NCI-H2227 (cell line): ENCODE measurements at regions not wholly inside any gene's neighbourhood (a gene's known extent, or its start where the extent isn't known, plus 50 kb on each side); places are given as distances from the start of the nearest gene placed in this dataset.
"Not testable (repeated sequence)": the region's sequence is repeated elsewhere in the genome, so short reads cannot be mapped to it uniquely, and the experiment has no call there.

ENCODE experiments used
- DNase-seq: peaks from one replicate; lab custom pipeline; 2025; ENCODE audit not compliant: unreplicated experiment; lab: John Stamatoyannopoulos, UW

DNA sequence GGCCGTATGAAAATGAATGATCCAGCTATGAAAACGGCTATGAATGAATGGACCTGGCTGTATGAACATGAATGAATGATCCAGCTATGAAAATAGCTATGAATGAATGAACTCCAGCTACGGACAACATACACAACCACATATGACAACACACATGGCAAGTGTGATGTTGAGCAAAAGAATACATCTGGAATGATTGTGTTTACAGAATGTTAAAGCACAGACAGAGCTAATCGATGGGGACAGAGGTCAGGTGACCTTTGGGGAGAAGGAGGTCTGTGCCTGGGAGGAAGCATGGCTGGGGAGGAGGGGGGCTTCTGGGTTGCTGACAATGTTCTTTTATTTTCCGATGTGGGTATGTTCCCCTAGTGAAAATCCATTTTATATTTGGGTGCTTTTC is 174.0 kb upstream of the WSCD1 start:
- DNase-seq, result no peak

DNA sequence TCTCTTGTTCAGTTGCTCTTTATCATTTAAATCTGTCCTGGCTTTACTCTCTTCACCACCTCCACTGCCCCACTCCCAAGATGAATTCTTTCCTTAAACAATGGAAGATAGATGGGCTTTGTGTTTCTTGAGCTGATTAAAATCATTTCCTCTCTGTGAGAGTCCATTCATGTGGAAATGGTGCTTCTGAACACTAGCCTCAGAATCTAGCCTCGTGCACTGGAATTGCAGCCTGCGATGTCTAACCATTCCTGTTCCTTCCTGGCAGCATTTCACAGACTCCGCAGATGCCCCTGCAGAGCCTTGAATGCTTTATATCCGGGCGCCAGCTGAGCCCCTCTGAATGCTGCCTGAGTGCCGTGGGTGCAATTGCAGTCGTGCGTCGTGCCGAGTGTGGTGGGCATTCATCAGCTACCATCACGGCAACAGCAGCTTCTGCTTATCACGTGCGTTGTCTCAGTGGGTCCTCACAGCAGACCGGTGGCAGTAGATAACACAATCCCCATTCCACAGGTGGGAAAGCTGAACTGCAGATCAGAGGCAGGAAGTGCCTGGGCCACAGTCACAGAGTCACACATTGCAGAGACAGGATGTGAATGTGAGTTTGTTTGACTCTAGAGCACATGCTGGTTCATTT is 172.8 kb upstream of the WSCD1 start:
- no peak for DNase-seq

DNA sequence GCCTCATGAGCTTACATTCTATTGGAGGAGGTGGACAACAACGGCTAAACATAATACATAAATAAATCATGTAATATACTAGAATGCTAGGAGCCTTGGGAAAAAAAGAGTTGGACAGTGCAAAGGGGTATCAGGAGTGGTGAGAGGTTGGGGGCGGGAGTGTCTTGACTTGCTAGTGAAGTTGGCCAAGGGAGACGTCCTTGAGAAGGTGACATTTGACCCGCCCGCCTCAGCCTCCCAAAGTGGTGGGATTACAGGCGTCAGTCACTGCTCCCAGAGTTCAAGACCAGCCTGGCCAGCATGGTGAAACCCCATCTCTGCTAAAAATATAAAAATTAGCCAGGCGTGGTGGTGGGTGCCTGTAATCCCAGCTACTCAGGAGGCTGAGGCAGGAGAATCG is 172.2 kb upstream of the WSCD1 start:
- DNase-seq, result not testable (repeated sequence)

DNA sequence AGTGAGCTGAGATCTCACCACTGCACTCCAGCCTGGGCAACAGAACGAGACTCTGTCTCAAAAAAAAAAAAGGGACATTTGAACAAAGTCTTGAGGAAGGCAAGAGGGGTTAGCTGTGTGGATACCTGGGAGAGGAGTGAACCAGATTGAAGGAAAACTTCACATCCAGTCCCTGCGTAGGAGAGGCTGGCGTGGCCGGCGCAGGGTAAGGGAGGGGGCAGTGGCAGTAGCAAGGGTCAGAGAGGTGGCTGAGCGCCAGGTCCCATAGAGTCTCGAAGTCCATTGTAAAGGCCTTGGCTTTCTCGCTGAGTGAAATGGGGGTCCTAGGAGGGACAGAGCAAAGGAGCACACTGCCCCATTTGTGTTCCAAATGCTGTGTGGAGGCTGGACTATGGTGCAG is 171.8 kb upstream of the WSCD1 start:
- DNase-seq, result no peak

DNA sequence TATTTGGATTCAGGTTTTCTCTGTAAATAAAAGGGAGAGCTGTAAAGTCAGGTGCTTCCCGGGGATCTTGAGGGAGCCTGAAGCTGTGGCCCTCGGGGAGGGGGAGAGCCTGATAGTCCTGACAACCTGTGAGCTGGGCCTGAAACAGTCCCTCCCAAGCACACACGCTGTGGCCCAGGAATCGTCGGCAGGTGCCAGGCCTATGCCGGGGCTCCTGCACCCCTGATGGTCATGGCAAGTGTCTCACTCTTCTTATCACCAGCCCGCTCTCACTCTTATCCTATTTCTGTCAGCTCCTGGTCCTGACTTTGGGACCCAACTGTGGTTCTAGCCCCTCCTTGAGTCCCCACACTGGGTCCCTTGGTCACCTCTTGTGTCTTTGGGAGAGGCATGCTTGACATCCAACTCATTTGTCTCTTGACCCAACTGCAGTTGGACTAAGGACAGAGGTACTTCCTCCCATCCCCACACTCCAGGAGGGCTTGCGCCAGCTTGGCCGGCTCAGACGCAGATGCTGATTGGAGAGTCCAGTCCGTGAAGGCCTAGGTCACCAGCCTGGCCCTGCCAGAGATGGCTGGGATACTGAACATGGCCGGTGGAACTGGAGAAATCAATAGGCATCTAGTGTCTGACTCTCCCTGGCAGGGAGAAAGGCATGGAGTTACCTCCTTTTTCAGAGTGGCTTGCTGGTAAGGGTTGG is 170.5 kb upstream of the WSCD1 start:
- DNase-seq, result no peak

DNA sequence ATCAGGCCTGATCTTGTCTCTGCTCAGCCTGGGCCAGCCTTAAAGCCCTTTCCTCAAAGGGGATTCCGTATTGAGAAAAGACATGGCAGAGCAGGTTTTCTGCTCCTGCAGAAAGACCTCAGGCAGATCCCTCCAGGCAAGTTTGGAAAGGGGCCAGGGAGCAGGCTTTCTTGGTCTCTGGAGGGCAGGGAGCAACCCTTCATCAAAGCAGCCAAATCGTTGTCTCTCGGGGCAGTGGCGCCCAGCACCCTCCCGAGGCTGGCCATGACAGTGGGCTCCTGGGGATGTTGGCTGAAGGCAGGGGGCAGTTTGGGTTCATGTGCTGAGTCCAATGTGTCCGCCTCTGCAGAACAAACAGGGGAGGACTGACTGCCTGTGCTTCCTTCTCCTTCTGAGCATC is 168.4 kb upstream of the WSCD1 start:
- no peak for DNase-seq

DNA sequence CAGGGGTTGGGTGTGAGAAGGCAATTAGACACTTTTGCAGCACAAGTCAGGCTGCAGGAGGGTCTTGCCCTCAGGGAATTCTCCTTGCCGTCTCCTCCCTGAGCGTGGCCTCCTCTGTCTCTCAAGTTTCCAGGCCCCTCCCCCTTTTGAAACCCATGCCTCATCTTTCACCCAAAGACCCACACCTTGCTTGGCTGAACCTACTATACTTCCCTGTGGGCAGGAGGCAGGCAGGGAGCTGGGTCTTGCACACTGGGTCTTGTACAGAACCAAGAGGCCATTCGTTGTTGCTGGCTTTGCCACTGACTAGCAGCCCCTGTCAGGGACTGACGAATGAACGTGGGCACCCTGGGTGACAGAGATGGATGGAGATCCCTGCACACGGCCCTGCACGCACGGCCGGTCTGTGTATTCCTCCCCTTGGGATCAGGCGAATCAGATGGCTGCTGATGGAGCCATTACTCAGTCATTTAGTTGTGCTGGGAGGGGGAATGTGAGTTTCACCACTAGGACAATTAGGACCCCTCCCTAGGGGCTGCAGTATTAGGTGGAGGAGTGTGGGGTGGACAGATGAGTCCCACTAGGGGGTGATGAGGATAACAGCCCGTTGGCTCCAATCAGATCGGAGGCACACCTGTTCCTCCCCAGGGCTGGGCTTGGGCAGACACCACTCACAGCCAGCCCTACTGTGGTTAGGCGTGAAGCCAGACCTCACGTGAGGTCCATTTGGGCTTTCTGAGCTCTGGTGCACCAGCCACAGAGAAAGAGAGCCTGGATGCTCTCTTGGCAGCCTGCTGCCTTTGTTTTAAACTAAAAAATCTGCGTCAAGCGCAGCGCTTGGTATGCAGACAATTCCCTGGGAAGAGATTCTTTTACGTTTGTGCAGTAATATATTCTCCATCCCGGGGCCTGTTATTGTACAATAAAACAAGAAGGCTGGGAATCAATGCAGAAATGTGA is 167.7 kb upstream of the WSCD1 start:
- DNase-seq, result no peak

DNA sequence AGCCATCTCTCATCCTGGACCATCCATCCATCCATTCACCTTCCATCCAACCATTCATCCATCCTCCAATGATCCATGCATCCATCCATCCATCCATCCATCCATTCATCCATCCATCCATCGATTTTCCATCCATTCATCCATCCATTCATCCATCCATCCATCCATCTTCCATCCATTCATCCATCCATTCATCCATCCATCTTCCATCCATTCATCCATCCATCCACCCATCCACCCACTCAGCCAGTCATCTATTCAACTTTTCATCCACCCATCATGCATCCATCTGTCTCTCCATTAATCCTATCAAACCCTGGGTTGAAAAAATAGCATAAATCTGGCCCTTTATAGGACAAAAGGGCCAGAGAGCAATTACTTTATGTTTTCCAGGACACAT is 158.3 kb upstream of the WSCD1 start:
- no peak for DNase-seq

DNA sequence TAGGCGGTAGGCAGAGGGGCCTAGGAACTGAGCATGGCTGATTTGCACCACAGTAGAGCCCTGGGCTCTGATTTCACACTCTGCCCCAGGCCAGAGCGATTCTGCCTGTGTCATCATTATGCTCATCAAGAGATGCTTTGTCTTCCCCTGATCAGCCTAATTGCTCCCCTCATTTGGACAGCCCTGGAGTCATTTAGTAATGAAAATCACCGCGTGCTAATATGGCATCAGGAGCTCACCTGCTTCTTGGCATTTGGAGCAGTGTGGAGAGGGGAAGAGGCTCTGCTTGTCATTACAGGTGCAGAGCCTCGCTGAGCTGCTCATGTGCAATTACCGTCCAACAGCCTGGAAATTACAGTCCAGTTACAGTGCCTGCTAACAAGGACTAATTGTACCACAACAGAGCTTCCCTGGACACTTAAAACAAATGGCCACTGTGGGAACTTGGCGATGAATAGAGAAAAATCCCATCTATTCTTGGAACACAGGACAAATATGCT is 157.1 kb upstream of the WSCD1 start:
- DNase-seq, result peak; percentile 15

DNA sequence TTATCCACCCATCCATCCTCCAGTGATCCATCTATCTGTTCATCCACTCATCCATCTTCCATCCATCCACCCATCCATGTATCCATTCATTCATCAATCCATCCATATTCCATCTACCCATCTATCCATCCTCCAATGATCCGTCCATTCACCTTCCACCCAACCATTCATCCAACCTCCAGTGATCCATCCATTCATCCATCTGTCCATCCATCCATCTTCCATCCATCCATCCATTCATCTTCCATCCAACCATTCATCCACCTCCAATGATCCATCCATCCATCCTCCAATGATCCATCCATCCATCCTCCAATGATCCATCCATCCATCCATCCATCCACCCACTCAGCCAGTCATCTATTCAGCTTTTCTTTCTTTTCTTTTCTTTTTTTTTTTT is 156.5 kb upstream of the WSCD1 start:
- no peak for DNase-seq

DNA sequence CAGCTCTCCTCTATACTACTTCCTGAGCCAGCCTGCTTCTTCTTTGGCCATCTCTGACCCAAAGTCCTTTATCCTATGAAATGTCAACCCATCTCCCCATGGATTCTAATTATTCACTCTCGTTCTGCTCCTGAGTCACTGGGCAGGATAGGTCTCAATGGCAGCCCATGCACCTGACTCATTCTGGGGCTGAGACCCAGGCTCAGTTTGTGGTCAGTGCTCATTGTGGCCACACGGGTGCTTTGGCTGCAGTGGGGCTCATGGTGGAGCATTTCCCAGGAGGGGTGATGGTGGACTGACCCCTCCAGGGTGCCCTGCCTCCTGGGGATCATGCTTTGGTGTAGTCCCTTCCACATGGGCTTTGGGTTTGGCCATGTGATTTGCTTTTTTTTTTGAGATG is 154.8 kb upstream of the WSCD1 start:
- DNase-seq, result no peak

DNA sequence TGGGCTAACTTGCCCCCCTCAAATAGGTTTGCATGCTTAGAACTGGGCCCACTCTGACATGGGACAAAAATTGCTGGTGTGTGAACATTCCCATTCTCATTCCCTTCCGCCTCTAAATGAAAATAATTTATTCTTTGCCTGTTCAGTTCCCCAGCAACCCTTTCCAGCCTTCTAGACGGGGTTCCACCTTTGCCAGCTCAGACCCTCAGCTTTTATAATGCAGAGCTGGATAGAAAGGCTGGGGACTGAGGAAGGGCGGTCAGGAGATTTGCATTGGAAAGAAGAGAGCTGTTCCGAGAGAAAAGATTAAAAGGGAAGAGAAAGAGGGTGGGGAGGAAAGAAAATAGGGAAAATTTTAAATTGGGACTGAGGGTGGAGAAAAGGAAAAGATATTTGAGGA is 151.1 kb upstream of the WSCD1 start:
- no peak for DNase-seq

DNA sequence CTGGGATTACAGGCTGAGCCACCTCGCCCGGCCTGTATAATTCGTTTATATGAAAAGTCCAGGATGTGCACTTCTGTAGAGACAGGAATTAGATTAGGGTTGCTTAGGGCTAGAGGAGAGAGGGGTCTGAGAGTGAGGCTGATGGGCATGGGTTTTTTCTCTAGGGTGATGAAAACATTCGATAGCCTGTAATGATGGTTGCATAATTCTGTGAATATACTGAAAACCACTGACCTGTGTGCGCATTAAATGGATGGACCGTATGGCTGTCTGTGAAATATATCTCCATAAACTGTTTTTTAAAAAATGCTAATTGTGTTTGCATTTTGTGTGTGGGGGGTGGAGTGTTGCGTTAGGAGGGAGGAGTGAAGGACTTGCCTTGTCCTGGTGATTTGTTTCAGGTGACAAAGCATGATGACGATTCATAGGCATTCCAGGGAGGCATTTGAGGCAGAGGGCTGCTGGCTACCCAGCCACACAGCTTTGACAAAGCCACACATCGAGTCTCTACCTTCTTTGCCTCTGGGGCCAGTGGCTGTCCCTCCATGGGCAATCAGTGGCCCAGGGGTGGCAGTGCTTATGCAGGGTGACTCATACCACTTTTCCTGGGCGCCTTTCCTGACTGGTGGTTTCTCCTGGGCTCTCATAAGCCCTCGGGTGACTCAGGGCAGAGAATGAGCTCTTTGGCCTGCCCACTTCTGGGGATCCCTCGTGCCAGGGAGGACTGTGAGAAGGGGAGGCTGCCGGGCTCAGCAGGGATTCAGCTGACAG is 148.5 kb upstream of the WSCD1 start:
- DNase-seq, result no peak

DNA sequence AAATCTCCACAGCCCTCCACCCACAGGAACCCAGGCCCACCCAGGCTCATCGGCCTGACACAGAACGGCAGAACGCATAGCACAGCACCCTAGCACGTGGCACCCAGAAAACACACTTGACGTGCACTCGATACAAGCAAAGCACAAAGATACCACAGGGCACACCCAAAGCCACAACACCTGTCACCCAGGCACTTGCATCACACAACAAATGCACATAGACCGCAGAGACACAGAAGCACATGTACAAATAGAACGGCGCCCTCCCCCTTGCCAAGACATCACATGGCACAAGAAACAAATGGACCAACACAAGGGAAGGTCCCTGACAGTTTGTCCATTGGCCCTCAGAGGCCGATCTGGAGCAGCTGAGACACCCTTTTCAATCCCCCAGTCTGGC is 147.7 kb upstream of the WSCD1 start:
- DNase-seq, result no peak

DNA sequence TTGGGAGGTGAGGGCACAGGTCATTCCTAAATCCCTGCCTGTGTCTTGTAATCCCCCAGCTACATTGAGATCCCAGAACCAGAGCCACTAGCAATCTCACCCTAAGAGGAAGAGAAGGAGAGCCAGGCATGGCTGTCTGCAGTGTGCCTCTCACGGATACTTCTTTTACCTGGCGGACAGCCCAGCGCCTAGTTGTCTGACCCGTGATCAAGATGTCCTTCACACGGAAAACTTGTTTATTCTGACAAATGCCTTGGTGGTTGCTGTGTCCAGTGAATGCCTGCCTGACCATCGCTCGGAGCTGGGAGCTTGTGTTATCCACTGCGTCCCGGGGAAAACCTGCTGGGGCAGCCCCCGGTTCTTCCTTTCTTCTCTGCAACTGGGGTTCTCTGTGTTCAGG is 140.5 kb upstream of the WSCD1 start:
- DNase-seq, result no peak

DNA sequence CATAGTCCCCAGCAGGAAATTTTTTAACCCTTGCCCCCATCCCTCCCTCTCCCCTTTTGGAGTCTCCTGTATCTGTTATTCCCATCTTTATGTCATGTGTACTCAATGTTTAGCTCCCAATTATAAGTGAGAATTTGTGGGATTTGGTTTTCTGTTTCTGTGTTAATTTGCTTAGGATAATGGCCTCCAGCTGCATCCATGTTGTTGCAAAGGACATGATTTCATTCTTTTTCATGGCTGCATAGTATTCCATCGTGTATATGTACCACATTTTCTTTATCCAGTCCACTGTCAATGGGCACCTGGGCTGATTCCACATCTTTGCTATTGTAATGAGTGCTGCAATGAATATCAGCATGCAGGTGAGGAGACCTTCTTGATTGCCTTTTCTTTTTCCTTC is 139.6 kb upstream of the WSCD1 start:
- DNase-seq, result not testable (repeated sequence)

DNA sequence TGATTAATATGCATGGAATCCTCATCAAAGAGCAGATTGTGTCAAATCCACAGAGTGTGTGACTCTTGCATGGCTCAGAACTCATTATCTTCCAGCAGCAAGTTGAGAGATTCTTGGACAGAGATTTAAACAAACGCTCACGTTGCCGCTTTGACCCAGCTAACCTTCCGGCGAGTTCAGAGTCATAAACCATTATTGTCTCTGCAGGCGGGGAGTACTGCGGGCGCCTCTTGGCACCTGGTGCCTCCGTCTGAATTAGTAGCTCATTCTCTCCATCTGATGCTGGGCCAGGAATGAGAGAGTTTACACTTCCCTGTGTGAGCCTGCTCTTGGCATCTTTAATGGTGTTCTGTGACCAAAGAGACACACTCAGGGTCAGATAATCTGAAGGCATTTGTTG is 138.6 kb upstream of the WSCD1 start:
- peak; percentile 79 for DNase-seq

DNA sequence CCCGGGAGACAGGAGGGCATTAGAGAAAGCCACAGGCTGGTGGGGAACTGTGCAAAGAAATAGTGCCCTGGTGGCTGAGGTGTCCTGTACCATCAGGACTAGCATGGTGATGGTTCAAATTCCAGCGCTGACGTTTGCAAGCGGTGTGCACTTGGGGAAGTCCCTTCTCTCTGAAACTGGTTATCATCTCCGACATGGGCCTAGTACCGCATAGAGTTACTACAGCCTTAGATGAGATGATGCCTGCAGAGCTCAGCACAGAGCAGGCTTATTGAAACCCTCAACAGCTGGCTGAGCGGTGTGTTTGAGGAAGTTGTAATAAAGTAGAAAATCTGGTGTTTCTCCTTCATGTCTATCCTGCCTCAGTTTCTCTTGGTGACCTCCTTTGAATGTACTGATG is 136.7 kb upstream of the WSCD1 start:
- no peak for DNase-seq

DNA sequence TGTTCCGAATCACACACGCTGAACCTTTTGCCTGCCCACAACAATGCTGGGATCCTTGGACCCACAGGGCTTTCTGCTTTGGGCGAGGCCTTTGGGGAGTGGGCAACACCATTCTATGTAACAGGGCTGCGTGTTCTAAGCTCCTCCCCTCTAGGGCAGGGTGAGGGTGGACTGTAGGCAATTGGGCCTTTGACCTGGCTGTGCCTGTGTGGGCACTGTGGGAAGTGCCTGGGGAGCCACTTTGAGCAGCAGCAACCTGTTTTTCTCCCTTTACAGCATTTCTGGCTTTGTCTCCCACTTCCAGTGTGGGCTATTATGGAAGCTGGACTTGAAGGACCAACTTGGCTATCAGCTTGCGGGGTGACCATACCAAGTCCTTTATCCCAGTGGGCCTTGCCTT is 128.9 kb upstream of the WSCD1 start:
- DNase-seq, result no peak

DNA sequence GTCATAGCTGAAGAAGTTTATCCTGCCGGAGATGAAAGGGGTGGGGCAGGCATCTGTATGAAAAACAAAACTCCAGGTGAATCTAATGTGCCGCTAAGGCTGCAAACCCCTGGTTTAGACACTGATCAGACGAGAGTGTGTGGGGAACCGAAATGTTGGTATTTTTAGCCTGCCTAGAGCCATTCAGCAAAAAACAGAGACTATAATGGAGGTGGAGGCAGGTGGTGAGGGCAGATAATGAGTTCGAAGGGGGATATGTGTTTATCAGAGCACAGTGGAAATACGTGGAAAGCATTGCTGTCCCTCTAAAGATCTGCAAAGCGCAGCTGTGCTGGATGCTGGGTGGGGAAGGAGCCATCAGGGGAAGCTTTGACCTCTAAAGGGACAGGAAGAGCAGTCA is 127.5 kb upstream of the WSCD1 start:
- no peak for DNase-seq

DNA sequence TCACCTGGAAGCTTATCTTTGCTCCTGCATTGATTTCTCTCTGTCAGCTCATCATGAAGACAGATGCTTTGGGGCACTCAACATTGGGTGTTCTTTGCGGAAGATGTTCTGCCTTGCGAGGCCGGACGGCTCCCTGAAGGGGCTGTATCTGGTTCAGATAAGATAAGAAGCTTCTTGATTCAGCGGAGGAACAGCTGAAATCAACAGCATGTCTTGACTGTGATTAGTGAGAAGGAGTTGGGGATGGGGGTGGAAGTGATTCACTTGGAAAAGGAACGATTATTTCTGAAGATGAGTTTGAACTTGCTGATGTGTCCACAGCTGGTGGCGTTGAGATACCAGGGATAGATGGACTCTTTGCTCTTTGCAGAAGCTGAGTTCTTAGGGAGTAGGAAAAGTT is 126.9 kb upstream of the WSCD1 start:
- DNase-seq, result no peak
